ENCODE measurements at regions not wholly inside any gene's neighbourhood (a gene's known extent, or its start where the extent isn't known, plus 50 kb on each side); places are given as distances from the start of the nearest gene placed in this dataset.

- H3K36me3 ChIP-seq (ENCODE audit: insufficient read depth, low read length), result no peaks in the 10 kb centered on the region
- no peaks in the 10 kb centered on the region for H3K4me1 ChIP-seq (ENCODE audit: insufficient read depth, low read length)
- no peak overlapping the region for H3K4me3 ChIP-seq (ENCODE audit: low read length)
- H3K9me3 ChIP-seq (ENCODE audit: low read length), result no peaks in the 10 kb centered on the region
- H3K27me3 ChIP-seq (ENCODE audit: insufficient read depth, low read length), result no peaks in the 10 kb centered on the region
- no peak overlapping the region for H2AFZ ChIP-seq (ENCODE audit: low read depth, low read length)
Measured at GRCh38 chr7:52463341-52463740, 572.1 kb upstream of the POM121L12 start.

- Histone ChIP-seq H3K4me1 (ENCODE audit: insufficient read depth, low read length) (no peaks in the 10 kb centered on the region), H3K27me3 (ENCODE audit: insufficient read depth, low read length) (no peaks in the 10 kb centered on the region), H3K4me3 (ENCODE audit: low read length) (no peak overlapping the region), H3K36me3 (ENCODE audit: insufficient read depth, low read length) (no peaks in the 10 kb centered on the region), H3K9me3 (ENCODE audit: low read length) (no peaks in the 10 kb centered on the region), H2AFZ (ENCODE audit: low read depth, low read length) (no peak overlapping the region)
Measured at GRCh38 chr7:52462474-52462873, 573.0 kb upstream of the POM121L12 start.

DNA sequence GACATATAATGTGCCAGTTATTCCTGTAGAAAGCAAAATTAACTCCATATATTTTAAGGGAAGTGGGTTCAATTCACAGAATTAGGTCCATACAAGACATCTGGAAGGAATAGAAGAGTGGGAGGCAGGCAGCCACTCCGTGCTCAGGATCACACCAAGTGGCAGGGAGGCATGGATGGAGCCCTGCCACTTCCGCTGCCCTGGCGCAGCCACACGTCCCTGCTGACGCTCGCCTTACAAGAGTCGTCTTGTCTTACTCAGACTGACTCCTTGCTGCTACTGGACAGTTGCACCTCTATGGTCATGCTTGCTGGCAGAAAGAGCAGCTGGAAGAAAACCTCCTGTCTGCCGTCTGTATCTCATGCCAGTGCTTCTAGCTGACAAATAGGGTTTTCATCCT is 579.9 kb upstream of the POM121L12 start:
- no peaks in the 10 kb centered on the region for H3K4me1 ChIP-seq (ENCODE audit: insufficient read depth, low read length)
- H3K4me3 ChIP-seq (ENCODE audit: low read length), result no peak overlapping the region
- no peak overlapping the region for H2AFZ ChIP-seq (ENCODE audit: low read depth, low read length)
- H3K27me3 ChIP-seq (ENCODE audit: insufficient read depth, low read length), result no peaks in the 10 kb centered on the region
- no peaks in the 10 kb centered on the region for H3K36me3 ChIP-seq (ENCODE audit: insufficient read depth, low read length)
- no peaks in the 10 kb centered on the region for H3K9me3 ChIP-seq (ENCODE audit: low read length)

GRCh38 chr7:52450816-52451215 is 584.6 kb upstream of the POM121L12 start:
- Histone ChIP-seq H2AFZ (ENCODE audit: low read depth, low read length) (no peak overlapping the region), H3K4me3 (ENCODE audit: low read length) (no peak overlapping the region), H3K4me1 (ENCODE audit: insufficient read depth, low read length) (no peaks in the 10 kb centered on the region), H3K9me3 (ENCODE audit: low read length) (no peaks in the 10 kb centered on the region), H3K27me3 (ENCODE audit: insufficient read depth, low read length) (no peaks in the 10 kb centered on the region), H3K36me3 (ENCODE audit: insufficient read depth, low read length) (no peaks in the 10 kb centered on the region)

DNA sequence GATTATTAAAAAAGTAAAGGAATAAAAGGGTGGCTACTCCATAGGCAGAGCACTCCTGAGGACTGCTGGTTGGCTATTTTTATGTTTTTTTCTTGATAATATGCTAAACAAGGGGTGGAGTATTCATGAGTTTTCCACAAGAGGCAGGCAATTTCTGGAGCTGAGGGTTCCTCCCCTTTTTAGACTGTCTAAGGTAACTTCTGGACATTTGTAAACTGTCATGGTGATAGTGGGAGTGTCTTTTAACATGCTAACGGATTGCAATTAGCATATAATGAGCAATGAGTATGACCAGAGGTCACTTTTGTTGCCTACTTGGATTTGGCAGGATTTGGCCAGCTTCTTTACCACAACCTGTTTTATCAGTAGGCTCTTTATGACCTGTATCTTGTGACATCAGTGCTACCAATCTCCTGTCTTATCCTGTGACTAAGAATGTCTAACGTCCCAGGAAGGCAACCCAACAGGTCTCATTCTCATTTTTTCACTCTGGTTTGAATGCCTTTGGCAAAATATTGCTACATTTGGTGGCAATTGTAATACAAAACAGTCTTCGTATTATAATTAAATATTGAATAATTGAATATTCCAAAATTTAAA is 587.8 kb upstream of the POM121L12 start:
- no peaks in the 10 kb centered on the region for H3K4me1 ChIP-seq (ENCODE audit: insufficient read depth, low read length)

DNA sequence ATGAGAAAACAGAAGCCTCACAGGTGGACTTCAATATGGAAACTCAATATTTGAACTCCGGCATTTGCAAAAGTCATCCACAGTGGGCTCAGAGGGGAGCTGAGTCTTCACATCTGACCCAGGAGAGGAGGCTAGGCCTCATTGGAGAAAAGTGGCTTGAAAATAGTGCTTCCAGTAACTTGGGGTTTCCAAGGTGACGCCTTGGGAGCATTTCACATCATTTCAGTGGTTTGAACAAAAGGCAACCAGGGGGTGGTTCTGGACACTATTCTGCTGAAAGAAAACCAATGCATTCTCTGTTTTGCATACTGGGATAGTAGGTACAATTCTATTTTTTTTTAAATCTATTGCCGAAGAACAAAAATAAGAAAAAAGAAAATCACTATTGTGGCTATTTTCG is 599.2 kb upstream of the POM121L12 start:
- Histone ChIP-seq H3K36me3 (ENCODE audit: insufficient read depth, low read length) (no peaks in the 10 kb centered on the region), H3K4me1 (ENCODE audit: insufficient read depth, low read length) (peaks cover 36% of the 10 kb centered on the region), H3K9me3 (ENCODE audit: low read length) (no peaks in the 10 kb centered on the region), H3K27me3 (ENCODE audit: insufficient read depth, low read length) (no peaks in the 10 kb centered on the region), H2AFZ (ENCODE audit: low read depth, low read length) (no peak overlapping the region), H3K4me3 (ENCODE audit: low read length) (no peak overlapping the region)

More for the DNA sequence above, 587.8 kb upstream of the POM121L12 start:
- Histone ChIP-seq H3K27me3 (ENCODE audit: insufficient read depth, low read length) (no peaks in the 10 kb centered on the region), H2AFZ (ENCODE audit: low read depth, low read length) (no peak overlapping the region), H3K36me3 (ENCODE audit: insufficient read depth, low read length) (no peaks in the 10 kb centered on the region), H3K9me3 (ENCODE audit: low read length) (no peaks in the 10 kb centered on the region), H3K4me3 (ENCODE audit: low read length) (no peak overlapping the region)

DNA sequence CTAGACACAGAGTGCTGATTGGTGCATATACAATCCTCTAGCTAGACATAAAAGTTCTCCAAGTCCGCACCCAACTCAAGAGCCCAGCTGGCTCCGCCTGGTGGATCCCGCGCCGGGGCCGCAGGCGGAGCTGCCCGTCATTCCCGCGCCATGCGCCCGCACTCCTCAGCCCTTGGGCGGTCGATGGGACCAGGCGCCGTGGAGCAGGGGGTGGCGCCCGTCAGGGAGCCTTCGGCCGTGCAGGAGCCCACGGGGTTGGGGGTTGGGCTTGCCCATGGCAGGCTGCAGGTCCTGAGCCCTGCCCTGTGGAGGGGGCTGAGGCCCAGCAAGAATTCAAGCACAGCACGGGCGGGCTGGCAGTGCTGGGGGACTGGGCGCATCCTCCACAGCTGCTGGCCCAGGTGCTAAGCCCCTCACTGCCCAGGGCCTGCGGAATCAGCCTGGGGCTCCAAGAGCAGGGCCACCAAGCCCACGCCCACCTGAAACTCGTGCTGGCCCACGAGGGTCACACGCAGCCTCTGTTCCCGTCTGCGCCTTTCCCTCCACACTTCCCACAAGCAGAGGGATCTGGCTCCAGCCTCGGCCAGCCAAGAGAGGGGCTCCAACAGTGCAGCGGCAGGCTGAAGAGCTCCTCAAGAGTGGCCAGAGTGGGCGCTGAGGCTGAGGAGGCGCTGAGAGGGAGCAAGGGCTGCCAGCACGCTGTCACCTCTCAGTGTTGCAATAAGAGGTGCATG is 604.2 kb upstream of the POM121L12 start:
- H3K9me3 ChIP-seq (ENCODE audit: low read length), result no peaks in the 10 kb centered on the region
- peaks cover 19% of the 10 kb centered on the region for H3K4me1 ChIP-seq (ENCODE audit: insufficient read depth, low read length)
- H3K27me3 ChIP-seq (ENCODE audit: insufficient read depth, low read length), result no peaks in the 10 kb centered on the region
- no peak overlapping the region for H2AFZ ChIP-seq (ENCODE audit: low read depth, low read length)
- no peaks in the 10 kb centered on the region for H3K36me3 ChIP-seq (ENCODE audit: insufficient read depth, low read length)
- H3K4me3 ChIP-seq (ENCODE audit: low read length), result no peak overlapping the region

GRCh38 chr7:52423251-52423650 is 612.2 kb upstream of the POM121L12 start:
- Histone ChIP-seq H3K4me1 (ENCODE audit: insufficient read depth, low read length) (no peaks in the 10 kb centered on the region), H3K27me3 (ENCODE audit: insufficient read depth, low read length) (no peaks in the 10 kb centered on the region), H3K4me3 (ENCODE audit: low read length) (no peak overlapping the region), H3K36me3 (ENCODE audit: insufficient read depth, low read length) (no peaks in the 10 kb centered on the region), H3K9me3 (ENCODE audit: low read length) (no peaks in the 10 kb centered on the region), H2AFZ (ENCODE audit: low read depth, low read length) (no peak overlapping the region)

DNA sequence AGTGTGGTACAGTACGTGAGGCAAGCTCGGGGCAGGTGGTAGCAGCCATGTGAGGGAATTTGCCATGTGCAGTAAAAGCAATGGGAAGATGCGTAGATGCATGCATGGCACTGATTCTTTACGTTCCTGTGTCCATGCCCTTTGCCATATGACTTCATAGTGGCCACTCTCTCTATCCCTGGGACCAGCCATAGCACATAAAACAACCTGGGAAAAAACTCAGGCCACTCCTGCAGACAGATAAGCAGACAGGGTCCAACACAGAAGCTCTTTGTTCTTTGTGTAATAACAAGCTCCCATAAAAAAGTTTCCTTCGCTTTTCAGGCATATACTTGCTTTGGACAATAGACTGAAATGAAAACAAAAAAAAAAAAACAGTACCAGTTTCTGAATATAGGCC is 622.4 kb upstream of the POM121L12 start:
- Histone ChIP-seq H3K27me3 (ENCODE audit: insufficient read depth, low read length) (no peaks in the 10 kb centered on the region), H3K36me3 (ENCODE audit: insufficient read depth, low read length) (no peaks in the 10 kb centered on the region), H3K4me3 (ENCODE audit: low read length) (no peak overlapping the region), H3K9me3 (ENCODE audit: low read length) (no peaks in the 10 kb centered on the region), H3K4me1 (ENCODE audit: insufficient read depth, low read length) (no peaks in the 10 kb centered on the region), H2AFZ (ENCODE audit: low read depth, low read length) (no peak overlapping the region)

DNA sequence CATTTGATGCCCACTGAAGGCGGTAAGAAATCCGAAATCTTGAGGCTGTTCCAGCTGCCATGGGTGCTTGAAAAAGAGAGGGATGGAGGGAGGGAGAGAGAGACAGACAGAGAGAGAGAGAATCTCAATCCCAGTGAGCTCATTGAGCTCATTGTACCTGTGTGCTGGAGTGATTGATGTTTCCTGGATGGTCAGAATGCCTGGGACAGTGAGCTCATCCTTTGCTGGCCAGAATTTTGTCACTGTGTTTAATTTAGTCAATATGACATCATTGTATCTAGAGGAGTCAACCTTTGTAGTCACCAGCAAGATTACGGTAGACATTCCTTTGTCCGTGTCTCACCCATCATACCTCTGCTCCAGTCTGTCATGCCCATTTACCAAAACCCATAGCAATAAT is 625.4 kb upstream of the POM121L12 start:
- no peak overlapping the region for H3K4me3 ChIP-seq (ENCODE audit: low read length)
- H2AFZ ChIP-seq (ENCODE audit: low read depth, low read length), result no peak overlapping the region
- H3K27me3 ChIP-seq (ENCODE audit: insufficient read depth, low read length), result no peaks in the 10 kb centered on the region
- H3K4me1 ChIP-seq (ENCODE audit: insufficient read depth, low read length), result no peaks in the 10 kb centered on the region
- no peaks in the 10 kb centered on the region for H3K36me3 ChIP-seq (ENCODE audit: insufficient read depth, low read length)
- no peaks in the 10 kb centered on the region for H3K9me3 ChIP-seq (ENCODE audit: low read length)

- H2AFZ ChIP-seq (ENCODE audit: low read depth, low read length), result no peak overlapping the region
- H3K9me3 ChIP-seq (ENCODE audit: low read length), result no peaks in the 10 kb centered on the region
- no peaks in the 10 kb centered on the region for H3K4me1 ChIP-seq (ENCODE audit: insufficient read depth, low read length)
- H3K27me3 ChIP-seq (ENCODE audit: insufficient read depth, low read length), result no peaks in the 10 kb centered on the region
- H3K36me3 ChIP-seq (ENCODE audit: insufficient read depth, low read length), result no peaks in the 10 kb centered on the region
- no peak overlapping the region for H3K4me3 ChIP-seq (ENCODE audit: low read length)
Measured at GRCh38 chr7:52406808-52407207, 628.6 kb upstream of the POM121L12 start.

DNA sequence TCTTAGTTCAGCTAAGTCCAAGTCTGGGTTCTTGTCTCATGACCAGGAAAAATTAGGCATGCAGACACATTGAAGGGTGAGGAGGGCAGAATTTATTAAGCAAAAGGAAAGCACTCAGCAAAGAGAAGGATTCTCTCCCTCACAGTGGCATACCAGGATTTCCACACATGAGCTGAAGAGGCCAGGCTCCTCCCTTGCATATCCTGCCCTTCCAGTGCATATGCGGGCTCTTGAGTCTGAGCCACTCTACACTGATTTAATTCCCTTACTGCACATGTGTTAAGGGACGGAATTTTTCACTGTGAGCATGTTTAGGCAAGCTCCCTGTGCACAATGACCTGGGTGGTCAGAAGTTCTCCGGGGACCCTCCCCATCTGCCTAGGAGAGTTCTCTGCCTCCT is 652.7 kb upstream of the POM121L12 start:
- Histone ChIP-seq H3K4me1 (ENCODE audit: insufficient read depth, low read length) (no peaks in the 10 kb centered on the region), H3K4me3 (ENCODE audit: low read length) (no peak overlapping the region), H3K9me3 (ENCODE audit: low read length) (peaks cover 3% of the 10 kb centered on the region), H3K36me3 (ENCODE audit: insufficient read depth, low read length) (no peaks in the 10 kb centered on the region), H2AFZ (ENCODE audit: low read depth, low read length) (no peak overlapping the region), H3K27me3 (ENCODE audit: insufficient read depth, low read length) (no peaks in the 10 kb centered on the region)

- Histone ChIP-seq H3K36me3 (ENCODE audit: insufficient read depth, low read length) (no peaks in the 10 kb centered on the region), H3K4me1 (ENCODE audit: insufficient read depth, low read length) (no peaks in the 10 kb centered on the region), H2AFZ (ENCODE audit: low read depth, low read length) (no peak overlapping the region), H3K4me3 (ENCODE audit: low read length) (no peak overlapping the region), H3K27me3 (ENCODE audit: insufficient read depth, low read length) (no peaks in the 10 kb centered on the region), H3K9me3 (ENCODE audit: low read length) (no peaks in the 10 kb centered on the region)
Measured at GRCh38 chr7:52369922-52370321, 665.5 kb upstream of the POM121L12 start.

DNA sequence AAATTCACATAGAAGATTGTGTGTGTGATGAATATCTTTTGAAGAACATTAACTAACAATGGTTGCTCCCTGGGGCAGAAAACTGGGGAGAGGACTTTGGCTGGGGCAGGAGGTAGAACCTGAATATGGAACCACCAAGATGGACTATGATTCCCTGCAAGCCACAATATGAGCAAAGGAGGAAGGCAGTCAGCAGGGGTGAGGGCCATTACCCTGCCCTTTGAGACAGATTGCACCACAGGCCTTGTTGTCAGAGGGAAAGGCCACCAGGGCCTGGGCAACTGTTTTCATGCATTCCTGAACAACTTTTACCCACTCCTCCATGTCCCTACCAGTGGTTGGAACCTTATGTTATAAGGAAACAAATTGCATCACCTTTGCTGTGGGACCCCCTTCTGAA is 670.1 kb upstream of the POM121L12 start:
- no peaks in the 10 kb centered on the region for H3K27me3 ChIP-seq (ENCODE audit: insufficient read depth, low read length)

More for the DNA sequence above, 670.1 kb upstream of the POM121L12 start:
- no peak overlapping the region for H2AFZ ChIP-seq (ENCODE audit: low read depth, low read length)
- no peaks in the 10 kb centered on the region for H3K36me3 ChIP-seq (ENCODE audit: insufficient read depth, low read length)
- H3K4me3 ChIP-seq (ENCODE audit: low read length), result no peak overlapping the region
- no peaks in the 10 kb centered on the region for H3K4me1 ChIP-seq (ENCODE audit: insufficient read depth, low read length)
- H3K9me3 ChIP-seq (ENCODE audit: low read length), result no peaks in the 10 kb centered on the region
